Uterus (tissue), 2 donors: ENCODE measurements at regions not wholly inside any gene's neighbourhood (a gene's known extent, or its start where the extent isn't known, plus 50 kb on each side); places are given as distances from the start of the nearest gene placed in this dataset.

ENCODE experiments used
- CTCF ChIP-seq, 4 experiments: fragments of 200-600 bp in 2 of 4; fragments of 450-650 bp in 2 of 4; sonication (generic) in 2 of 4; IDR thresholded peaks; one replicate each; pipeline ENCODE4 v1.5.1; 2016 to 2019; ENCODE audit warnings: antibody characterized with exemption in 4 of 4, mild to moderate bottlenecking in 2 of 4, moderate library complexity in 1 of 4
- POLR2A ChIP-seq, 2 donors: fragments of 450-650 bp; IDR thresholded peaks; one replicate each; pipeline ENCODE4 v1.6.1; 2016; ENCODE audit warnings: antibody characterized with exemption in 2 of 2, mild to moderate bottlenecking in 1 of 2, moderate library complexity in 1 of 2

DNA sequence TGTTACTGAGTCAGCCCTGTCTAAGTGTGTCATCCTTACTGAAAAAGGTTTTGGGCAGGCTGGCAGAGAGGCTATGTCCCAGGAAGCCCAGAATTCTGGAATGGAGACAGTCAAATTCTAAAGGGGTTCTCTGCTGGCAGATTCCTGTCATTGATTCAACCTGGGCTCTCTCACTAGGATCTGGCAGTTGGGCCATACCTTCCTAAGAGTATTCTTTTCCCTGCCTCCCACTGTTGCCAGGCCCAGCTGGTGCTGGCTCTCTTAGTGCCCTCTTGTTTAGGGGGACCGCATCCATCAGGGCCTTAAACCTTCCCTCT is 85.0 kb upstream of the EGLN3 start:
- TF ChIP-seq CTCF (IDR thresholded peaks at IDR 0.05) (no peak), POLR2A (IDR thresholded peaks at IDR 0.05) (no peak)
